ENCODE measurements at regions not wholly inside any gene's neighbourhood (a gene's known extent, or its start where the extent isn't known, plus 50 kb on each side); places are given as distances from the start of the nearest gene placed in this dataset.

DNA sequence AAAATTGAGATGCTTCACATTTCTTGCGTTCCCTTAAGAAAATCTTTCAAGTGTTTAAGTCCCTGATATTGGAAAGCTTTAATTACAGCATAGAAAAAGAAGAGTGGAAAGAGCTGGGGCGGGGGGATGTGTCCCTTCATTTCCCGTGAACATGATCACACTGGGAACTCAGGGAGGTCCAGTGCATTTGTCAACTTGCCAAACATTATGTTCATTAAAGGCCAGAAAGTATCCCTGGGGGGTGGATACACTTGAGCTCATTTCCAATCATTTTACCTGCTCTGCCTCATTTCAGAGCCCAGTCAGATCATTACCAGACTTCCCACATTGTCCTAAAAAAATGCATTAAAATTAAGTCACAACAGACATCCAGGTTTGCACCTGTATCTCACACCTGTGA lies 123.6 kb upstream of the KCNJ15 start:
- Histone ChIP-seq H3K4me1 (no peaks in the 10 kb centered on the region), H3K27me3 (peaks cover 0 to 27% (median 22%) of the 10 kb centered on the region in 7 donors), H3K36me3 (no peaks in the 10 kb centered on the region), H3K4me3 (no peak overlapping the region), H3K9me3 (peaks cover 0 to 2% (median 0%) of the 10 kb centered on the region in 11 donors), H3K27ac (no peak overlapping the region)
- intact Hi-C loops (cut with DNase I): no loop called here
- TF ChIP-seq, protein P1, sequence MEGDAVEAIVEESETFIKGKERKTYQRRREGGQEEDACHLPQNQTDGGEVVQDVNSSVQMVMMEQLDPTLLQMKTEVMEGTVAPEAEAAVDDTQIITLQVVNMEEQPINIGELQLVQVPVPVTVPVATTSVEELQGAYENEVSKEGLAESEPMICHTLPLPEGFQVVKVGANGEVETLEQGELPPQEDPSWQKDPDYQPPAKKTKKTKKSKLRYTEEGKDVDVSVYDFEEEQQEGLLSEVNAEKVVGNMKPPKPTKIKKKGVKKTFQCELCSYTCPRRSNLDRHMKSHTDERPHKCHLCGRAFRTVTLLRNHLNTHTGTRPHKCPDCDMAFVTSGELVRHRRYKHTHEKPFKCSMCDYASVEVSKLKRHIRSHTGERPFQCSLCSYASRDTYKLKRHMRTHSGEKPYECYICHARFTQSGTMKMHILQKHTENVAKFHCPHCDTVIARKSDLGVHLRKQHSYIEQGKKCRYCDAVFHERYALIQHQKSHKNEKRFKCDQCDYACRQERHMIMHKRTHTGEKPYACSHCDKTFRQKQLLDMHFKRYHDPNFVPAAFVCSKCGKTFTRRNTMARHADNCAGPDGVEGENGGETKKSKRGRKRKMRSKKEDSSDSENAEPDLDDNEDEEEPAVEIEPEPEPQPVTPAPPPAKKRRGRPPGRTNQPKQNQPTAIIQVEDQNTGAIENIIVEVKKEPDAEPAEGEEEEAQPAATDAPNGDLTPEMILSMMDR (IDR thresholded peaks at IDR 0.05): no peak
- DNase-seq (no peak), ATAC-seq (no peak)
- WGBS, 2 donors: 60 to 62% methylated on average over 3 of the region's 3 CpGs

DNA sequence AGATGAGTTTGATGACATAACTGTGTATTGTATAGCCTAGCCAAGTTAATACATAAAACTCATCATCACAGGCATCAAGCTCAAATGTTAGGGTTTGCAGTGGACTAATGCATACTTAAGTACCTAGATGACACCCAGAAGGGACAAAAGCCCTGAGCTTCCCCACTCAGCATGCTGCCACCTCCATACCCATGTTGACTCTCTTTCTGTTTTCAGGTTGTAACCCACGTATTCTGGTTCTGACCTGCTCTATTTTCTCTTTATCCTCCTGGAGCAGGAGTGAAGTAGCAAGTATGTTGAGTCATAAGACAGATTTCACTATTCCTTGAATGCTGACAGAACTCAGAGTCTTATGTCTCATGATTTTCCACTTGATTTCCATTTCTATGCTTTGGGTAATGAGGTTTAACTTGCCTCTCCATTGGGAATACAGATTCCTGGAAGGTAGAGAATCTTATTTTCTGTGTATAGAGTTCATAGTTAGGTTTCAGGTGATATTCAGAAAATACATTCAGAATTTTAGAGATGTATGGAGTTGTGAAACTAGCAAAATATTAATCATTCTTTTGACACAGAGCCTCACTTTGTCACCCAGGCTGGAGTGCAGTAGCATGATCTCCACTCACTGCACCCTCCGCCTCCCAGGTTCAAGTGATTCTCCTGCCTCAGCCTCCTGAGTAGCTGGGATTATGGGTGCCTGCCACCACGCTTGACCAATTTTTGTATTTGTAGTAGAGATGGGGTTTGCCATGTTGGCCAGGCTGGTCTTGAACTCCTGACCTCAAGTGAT lies 122.5 kb upstream of the KCNJ15 start:
- Histone ChIP-seq H3K27ac (no peak overlapping the region), H3K4me3 (no peak overlapping the region)

DNA sequence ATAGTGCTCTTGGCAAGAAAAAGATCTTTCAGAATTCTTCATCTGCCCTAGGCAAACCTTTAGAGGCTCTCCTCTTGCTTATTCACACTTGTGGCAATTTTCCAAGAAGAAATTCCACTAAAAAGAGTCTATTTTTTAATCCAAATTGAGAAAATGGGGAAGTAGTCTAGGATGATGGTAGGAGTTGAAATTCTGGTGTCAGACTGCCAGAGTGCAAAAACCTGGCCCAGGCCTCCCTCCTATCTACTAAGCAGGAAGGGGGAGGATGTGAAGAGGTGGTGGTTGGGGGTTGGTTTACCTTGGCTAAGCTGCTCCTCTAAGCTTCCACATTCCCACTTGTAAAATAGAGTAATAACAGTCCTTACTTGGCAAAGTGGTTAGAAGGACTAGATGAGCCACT lies 120.6 kb upstream of the KCNJ15 start:
- TF ChIP-seq, protein P1 (IDR thresholded peaks at IDR 0.05): no peak
- DNase-seq: no peak
- Histone ChIP-seq H3K36me3 (no peaks in the 10 kb centered on the region), H3K9me3 (peaks cover 0 to 2% (median 0%) of the 10 kb centered on the region in 11 donors), H3K4me1 (peaks cover 0 to 9% (median 0%) of the 10 kb centered on the region in 9 donors), H3K27ac (no peak overlapping the region), H3K27me3 (peaks cover 0 to 18% (median 5%) of the 10 kb centered on the region in 7 donors), H3K4me3 (no peak overlapping the region)
- ATAC-seq: no peak
- intact Hi-C loops (cut with DNase I): no loop called here

More for the DNA sequence above, 122.5 kb upstream of the KCNJ15 start:
- intact Hi-C loops (cut with DNase I): no loop called here
- TF ChIP-seq, protein P1 (IDR thresholded peaks at IDR 0.05): no peak
- DNase-seq (no peak), ATAC-seq (no peak)
- peaks cover 0 to 2% (median 0%) of the 10 kb centered on the region in 11 donors for H3K9me3 ChIP-seq
- 90 to 95% methylated on average over 3 of the region's 3 CpGs for WGBS, 2 donors
- H3K4me1 ChIP-seq: no peaks in the 10 kb centered on the region
- H3K36me3 ChIP-seq: no peaks in the 10 kb centered on the region
- H3K27me3 ChIP-seq: peaks cover 0 to 27% (median 22%) of the 10 kb centered on the region in 7 donors

DNA sequence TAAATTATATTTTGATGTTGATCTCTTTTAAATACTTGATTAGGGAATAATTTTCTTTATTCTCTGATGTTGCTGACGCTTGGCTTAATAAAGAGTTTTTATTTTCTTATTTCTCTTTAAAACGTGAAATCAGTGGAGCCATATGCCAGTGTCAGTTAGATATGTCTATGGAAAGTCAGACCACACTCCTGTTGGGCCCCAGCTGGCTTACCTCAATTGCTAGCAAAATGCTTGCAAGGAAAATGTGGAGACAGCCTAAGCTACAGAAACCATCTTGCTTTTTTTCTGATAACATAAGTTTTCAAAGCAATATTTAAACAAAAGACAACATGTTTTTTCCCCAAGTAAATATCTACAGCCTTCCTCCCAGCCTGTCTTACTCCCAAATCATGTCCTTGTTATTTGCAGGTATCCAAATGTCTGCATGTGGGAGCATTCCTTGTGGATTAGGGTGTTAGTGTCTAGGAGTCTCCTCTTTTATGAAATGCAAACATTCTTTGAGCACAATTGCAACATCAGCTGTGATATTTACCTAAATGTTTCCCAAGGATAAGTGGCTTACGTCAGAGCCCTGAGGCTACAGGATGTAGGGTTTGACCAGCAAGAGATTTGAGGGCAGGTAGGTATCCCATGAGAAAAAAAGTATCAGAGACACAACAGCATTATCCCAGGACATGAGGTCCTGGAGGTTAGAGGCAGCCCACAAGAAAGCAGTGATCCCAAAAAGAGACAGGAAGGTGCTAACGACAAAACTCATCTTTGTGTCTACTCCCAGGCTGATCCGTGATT lies 117.2 kb upstream of the KCNJ15 start:
- peaks cover 0 to 5% (median 0%) of the 10 kb centered on the region in 7 donors for H3K27me3 ChIP-seq
- DNase-seq (no peak), ATAC-seq (no peak)
- H3K9me3 ChIP-seq: peaks cover 0 to 7% (median under 1%) of the 10 kb centered on the region in 11 donors
- TF ChIP-seq, protein P1 (IDR thresholded peaks at IDR 0.05): no peak
- 65 to 75% methylated on average over 5 of the region's 5 CpGs for WGBS, 2 donors
- no peaks in the 10 kb centered on the region for H3K36me3 ChIP-seq
- intact Hi-C loops (cut with DNase I): no loop called here
- no peak overlapping the region for H3K4me3 ChIP-seq
- H3K4me1 ChIP-seq: peaks cover 0 to 9% (median 0%) of the 10 kb centered on the region in 9 donors
- no peak overlapping the region for H3K27ac ChIP-seq

All from heart right ventricle (tissue), 16 donors.